GM18909 (cell line): ENCODE measurements at regions not wholly inside any gene's neighbourhood (a gene's known extent, or its start where the extent isn't known, plus 50 kb on each side); places are given as distances from the start of the nearest gene placed in this dataset.

Experiments
- ATAC-seq: cut with Tn5 transposase; IDR thresholded peaks from one replicate; pipeline ENCODE4 v1.9.1; 2021; ENCODE audit warnings: mild to moderate bottlenecking; ENCODE audit not compliant: unreplicated experiment, poor library complexity

GRCh38 chr3:193869221-193870201 lies 266.4 kb upstream of the HES1 start:
- ATAC-seq: no peak

GRCh38 chr3:193870376-193871219 lies 265.4 kb upstream of the HES1 start:
- no peak for ATAC-seq

- no peak for ATAC-seq
These were observed 264.8 kb upstream of the HES1 start for GRCh38 chr3:193871220-193871485.

- ATAC-seq: peak; percentile 70
These were observed 263.6 kb upstream of the HES1 start for GRCh38 chr3:193872265-193872753.

GRCh38 chr3:193873426-193874201 lies 262.3 kb upstream of the HES1 start:
- no peak for ATAC-seq

- no peak for ATAC-seq
These were observed 261.4 kb upstream of the HES1 start for GRCh38 chr3:193874512-193874911.

- ATAC-seq: no peak
These were observed 260.9 kb upstream of the HES1 start for GRCh38 chr3:193874997-193875593.

GRCh38 chr3:193875601-193876321 lies 260.2 kb upstream of the HES1 start:
- no peak for ATAC-seq

- no peak for ATAC-seq
These were observed 256.7 kb upstream of the HES1 start for GRCh38 chr3:193879099-193879863.

- no peak for ATAC-seq
These were observed 256.1 kb upstream of the HES1 start for GRCh38 chr3:193879864-193880242.

GRCh38 chr3:193882091-193882490 lies 253.9 kb upstream of the HES1 start:
- ATAC-seq: no peak

- no peak for ATAC-seq
These were observed 252.4 kb upstream of the HES1 start for GRCh38 chr3:193883551-193883950.

- no peak for ATAC-seq
These were observed 251.9 kb upstream of the HES1 start for GRCh38 chr3:193884027-193884426.

GRCh38 chr3:193884652-193885051 lies 251.3 kb upstream of the HES1 start:
- no peak for ATAC-seq

- no peak for ATAC-seq
These were observed 250.1 kb upstream of the HES1 start for GRCh38 chr3:193885832-193886231.

- ATAC-seq: no peak
These were observed 245.7 kb upstream of the HES1 start for GRCh38 chr3:193890016-193890897.

- ATAC-seq: no peak
These were observed 241.7 kb upstream of the HES1 start for GRCh38 chr3:193894121-193894863.
